DMS53 treated with DMSO at 0.1 percent for 48 hours (cell line): ENCODE measurements at regions not wholly inside any gene's neighbourhood (a gene's known extent, or its start where the extent isn't known, plus 50 kb on each side); places are given as distances from the start of the nearest gene placed in this dataset.

Experiments used
- DNase-seq: peaks from one replicate; lab custom pipeline; 2025; ENCODE audit not compliant: unreplicated experiment; lab: John Stamatoyannopoulos, UW

- DNase-seq = no peak
Measured at GRCh38 chr6:67680297-67680932, 954.7 kb upstream of the ADGRB3 start.

GRCh38 chr6:67679566-67680296 is 955.4 kb upstream of the ADGRB3 start:
- DNase-seq = peak; percentile 33

- no peak for DNase-seq
Measured at GRCh38 chr6:67676892-67677291, 958.2 kb upstream of the ADGRB3 start.

- no peak for DNase-seq
Measured at GRCh38 chr6:67667637-67668422, 967.3 kb upstream of the ADGRB3 start.

GRCh38 chr6:67666177-67666964 is 968.7 kb upstream of the ADGRB3 start:
- DNase-seq = no peak

- no peak for DNase-seq
Measured at GRCh38 chr6:67664942-67665341, 970.1 kb upstream of the ADGRB3 start.

- DNase-seq = no peak
Measured at GRCh38 chr6:67663105-67663895, 971.8 kb upstream of the ADGRB3 start.

GRCh38 chr6:67653561-67653960 is 981.5 kb upstream of the ADGRB3 start:
- DNase-seq = no peak

- no peak for DNase-seq
Measured at GRCh38 chr6:67646550-67646949, 988.5 kb upstream of the ADGRB3 start.

GRCh38 chr6:67643281-67643680 is 991.8 kb upstream of the ADGRB3 start:
- no peak for DNase-seq

GRCh38 chr6:67642582-67642981 is 992.5 kb upstream of the ADGRB3 start:
- no peak for DNase-seq

- no peak for DNase-seq
Measured at GRCh38 chr6:67640484-67640883, 994.6 kb upstream of the ADGRB3 start.

- no peak for DNase-seq
Measured at GRCh38 chr6:67639161-67639560, 995.9 kb upstream of the ADGRB3 start.

- no peak for DNase-seq
Measured at GRCh38 chr6:67634199-67634598, 1000.9 kb upstream of the ADGRB3 start.

GRCh38 chr6:67633058-67633457 is 1002.0 kb upstream of the ADGRB3 start:
- DNase-seq = no peak

- DNase-seq = no peak
Measured at GRCh38 chr6:67630146-67630545, 1004.9 kb upstream of the ADGRB3 start.

- no peak for DNase-seq
Measured at GRCh38 chr6:67629258-67629657, 1005.8 kb upstream of the ADGRB3 start.

- no peak for DNase-seq
Measured at GRCh38 chr6:67615796-67616195, 1019.3 kb upstream of the ADGRB3 start.

- DNase-seq = peak; percentile 32
Measured at GRCh38 chr6:67608099-67608749, 1026.9 kb upstream of the ADGRB3 start.
